OCI-LY7 (cell line): ENCODE measurements at regions not wholly inside any gene's neighbourhood (a gene's known extent, or its start where the extent isn't known, plus 50 kb on each side); places are given as distances from the start of the nearest gene placed in this dataset.

Source experiments
- EZH2phosphoT487 ChIP-seq: fragments of 200-600 bp; sonication (generic); IDR thresholded peaks from 2 replicates; pipeline ENCODE4 v1.6.1; 2018; ENCODE audit warnings: low read depth, borderline replicate concordance, mild to moderate bottlenecking, mixed run types, antibody characterized with exemption, low read length, moderate library complexity, mixed read lengths
- TF ChIP-seq, protein P1 (sequence below): fragments of 200-600 bp; sonication (generic); conservative IDR thresholded peaks from 2 replicates; pipeline ENCODE4 v1.5.1; 2014; ENCODE audit warnings: mild to moderate bottlenecking, antibody characterized with exemption, low read length, moderate library complexity, mixed read lengths

GRCh38 chr16:85311741-85312140 is 199.5 kb upstream of the CIBAR2 start:
- TF ChIP-seq, protein P1, sequence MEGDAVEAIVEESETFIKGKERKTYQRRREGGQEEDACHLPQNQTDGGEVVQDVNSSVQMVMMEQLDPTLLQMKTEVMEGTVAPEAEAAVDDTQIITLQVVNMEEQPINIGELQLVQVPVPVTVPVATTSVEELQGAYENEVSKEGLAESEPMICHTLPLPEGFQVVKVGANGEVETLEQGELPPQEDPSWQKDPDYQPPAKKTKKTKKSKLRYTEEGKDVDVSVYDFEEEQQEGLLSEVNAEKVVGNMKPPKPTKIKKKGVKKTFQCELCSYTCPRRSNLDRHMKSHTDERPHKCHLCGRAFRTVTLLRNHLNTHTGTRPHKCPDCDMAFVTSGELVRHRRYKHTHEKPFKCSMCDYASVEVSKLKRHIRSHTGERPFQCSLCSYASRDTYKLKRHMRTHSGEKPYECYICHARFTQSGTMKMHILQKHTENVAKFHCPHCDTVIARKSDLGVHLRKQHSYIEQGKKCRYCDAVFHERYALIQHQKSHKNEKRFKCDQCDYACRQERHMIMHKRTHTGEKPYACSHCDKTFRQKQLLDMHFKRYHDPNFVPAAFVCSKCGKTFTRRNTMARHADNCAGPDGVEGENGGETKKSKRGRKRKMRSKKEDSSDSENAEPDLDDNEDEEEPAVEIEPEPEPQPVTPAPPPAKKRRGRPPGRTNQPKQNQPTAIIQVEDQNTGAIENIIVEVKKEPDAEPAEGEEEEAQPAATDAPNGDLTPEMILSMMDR: no peak
- TF ChIP-seq EZH2phosphoT487: no peak
